Non-pigmented ciliary epithelial cell (primary cell): ENCODE measurements at regions not wholly inside any gene's neighbourhood (a gene's known extent, or its start where the extent isn't known, plus 50 kb on each side); places are given as distances from the start of the nearest gene placed in this dataset.

Experiments used
- DNase-seq: peaks from one replicate; pipeline ENCODE4 v3.0.0-alpha.2; 2010; ENCODE audit warnings: low read depth

DNA sequence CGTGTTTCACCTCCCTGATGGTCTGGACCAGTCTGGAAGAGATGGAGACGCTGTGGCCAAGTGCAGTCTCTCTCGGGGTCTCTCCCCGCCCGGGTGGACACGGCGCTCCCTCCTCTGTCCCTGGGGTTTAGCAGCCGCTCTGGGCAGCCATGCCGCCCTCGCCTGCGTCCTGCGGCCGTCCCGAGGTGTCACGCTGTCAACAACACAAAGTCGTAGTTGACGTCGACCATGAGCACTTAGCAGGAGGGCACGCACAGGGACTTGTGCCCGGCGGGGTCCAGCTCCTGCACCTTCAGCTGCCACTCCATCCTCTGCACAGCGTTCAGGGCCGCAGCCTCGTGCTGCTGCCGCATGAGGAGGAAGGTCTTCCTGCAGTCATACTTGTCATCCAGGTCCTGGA lies 368.9 kb downstream of the CDH9 start:
- no peak for DNase-seq

DNA sequence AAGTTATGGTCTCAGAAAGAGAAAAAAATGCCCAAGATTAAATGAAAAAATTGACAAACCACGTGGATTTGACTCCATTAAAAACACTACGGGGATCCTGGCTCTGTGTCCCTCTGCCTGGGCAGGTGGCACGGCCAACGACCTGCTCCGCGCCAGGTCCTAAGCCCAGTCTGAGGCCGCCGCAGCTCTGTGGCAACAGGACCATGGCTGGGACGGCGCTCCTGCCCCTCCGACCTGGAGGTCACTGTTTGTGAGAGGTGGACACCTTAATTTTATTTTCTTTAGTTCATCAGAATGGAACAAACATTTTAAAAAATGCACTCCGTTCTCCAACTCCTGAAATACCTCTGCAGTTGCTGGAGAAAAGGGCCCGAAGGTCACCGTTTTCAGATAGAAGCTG lies 369.4 kb downstream of the CDH9 start:
- no peak for DNase-seq

DNA sequence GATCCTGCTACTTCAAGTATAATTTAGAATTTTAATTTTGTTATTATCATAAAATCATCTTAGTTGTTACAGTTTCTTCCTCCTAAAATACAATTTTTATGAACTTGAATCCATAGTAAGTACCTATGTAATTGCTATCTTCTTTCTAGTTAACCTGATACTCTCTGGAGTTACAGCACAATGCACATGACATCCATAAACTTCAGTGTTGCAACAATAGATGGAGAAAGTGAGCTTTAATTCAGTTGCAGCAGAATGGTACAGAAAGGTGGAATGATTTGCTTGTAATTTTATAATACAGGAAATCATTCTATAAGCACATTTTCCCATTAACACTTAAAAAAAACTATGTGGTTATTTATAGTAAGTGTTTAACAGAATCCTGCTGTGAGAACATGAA lies 372.0 kb downstream of the CDH9 start:
- no peak for DNase-seq

DNA sequence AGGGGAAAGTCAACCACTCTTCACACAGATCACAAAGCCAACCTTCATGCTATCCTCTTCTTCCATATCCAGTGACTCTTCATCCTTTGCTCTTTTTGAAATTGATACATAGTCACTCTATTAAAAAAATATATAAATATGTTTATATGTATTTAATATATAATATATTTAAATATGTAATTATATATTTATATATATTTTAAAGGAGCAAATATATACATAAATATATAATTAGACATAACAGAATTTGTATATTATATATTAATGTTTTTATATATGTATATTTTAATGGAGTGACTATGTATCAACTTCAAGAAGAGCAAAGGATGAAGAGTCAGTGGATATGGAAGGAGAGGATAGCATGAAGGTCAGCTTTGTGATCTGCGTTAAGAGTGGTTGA lies 374.9 kb downstream of the CDH9 start:
- no peak for DNase-seq

DNA sequence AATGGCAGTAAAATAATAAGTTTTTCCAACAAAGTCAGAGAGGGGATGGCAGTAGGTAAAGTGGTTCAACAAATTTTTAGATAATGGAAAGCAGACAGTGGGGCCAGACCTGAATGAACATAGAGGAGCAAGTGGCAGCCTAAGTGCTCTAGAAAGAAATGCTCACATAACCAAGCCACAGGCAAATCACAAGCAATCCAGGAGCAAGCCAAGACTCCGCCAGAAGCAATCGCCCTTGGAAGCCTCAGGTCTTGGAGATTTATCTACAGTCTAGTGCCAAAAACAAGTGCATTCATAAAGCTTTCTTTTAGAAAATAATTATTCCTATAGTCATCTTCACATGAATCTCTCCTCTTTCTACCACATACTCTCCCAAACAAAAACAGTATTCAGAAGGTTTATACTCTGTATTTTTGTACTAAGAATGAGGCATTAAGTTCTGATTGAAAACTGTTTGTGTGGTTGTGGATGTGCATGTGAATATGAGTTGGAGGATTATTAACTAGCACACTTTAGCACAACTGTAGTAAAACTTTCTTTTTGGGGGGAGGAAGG lies 375.5 kb downstream of the CDH9 start:
- DNase-seq, result no peak

DNA sequence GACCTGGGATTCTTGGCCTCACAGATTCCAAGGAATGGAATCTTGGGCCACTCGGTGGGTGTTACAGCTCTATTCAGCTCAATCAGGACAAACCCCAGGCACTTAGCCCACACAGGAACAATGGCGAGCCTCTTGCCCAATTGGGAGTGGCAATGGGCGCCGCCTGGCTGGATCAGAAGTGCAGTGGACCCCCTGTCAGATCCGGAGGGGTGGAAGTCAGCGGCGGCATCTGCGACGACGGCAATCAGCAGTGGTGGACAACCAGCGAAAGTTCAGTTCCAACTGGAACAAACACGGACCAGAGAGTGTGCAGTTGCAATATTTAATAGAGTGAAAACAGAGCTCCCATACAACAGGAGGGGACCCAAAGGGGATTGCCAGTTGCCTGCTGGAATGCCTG lies 378.3 kb downstream of the CDH9 start:
- DNase-seq, result no peak

DNA sequence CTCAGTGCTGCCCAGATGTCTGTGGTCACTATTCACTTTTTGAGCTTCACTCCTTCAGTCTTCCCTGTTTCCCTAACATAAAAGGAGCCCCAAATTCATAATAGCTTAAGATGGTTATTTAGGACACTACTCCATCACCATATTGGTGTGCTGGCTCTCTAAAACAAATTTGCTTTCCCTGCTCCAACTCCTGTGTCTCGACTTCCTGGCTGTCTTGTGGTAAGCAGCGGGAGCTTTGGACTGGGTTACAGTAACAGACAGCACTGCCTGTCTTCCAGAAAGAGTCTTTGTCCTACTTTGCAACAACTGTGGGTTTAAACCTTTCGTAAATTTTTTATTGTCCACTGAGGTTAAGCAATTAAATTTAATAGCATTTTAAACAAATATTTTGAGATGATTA lies 389.4 kb downstream of the CDH9 start:
- DNase-seq, result no peak

DNA sequence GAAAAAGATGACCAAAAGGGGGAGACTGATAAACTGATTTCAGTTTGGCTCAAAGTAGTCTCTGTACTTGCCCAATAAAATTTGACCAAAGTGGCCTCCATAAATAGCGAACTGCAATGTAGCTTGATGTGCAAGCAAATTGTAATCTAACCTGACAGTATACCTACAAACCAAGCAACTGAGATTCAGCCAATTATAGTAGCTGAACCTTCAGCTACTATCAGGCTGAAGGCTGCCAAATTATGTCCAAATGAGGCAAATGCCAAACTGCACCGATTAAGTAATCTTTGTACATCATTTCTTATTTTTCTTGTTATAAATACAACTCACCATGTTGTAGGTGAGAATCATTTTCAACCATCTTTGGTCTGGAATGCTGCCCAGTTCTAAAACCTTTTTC lies 390.6 kb downstream of the CDH9 start:
- no peak for DNase-seq

DNA sequence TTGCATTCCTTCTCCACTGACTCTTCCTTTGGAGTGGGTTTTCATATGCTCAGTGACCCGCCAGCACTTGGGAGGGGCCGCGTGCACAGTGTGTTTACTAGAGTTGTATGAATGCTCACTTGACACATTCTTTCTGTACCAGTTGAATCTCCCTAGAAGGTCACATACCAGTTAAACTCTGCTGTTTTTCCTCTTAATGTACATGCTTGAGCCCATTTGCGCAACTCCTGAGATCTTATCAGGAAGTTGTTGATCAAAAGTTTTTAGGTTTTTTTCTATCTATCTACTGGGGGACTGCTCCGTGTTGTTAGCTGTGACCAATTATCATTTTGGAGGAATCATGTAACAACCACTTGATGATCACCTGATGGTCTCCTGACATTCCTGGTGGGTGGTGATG lies 392.7 kb downstream of the CDH9 start:
- no peak for DNase-seq

DNA sequence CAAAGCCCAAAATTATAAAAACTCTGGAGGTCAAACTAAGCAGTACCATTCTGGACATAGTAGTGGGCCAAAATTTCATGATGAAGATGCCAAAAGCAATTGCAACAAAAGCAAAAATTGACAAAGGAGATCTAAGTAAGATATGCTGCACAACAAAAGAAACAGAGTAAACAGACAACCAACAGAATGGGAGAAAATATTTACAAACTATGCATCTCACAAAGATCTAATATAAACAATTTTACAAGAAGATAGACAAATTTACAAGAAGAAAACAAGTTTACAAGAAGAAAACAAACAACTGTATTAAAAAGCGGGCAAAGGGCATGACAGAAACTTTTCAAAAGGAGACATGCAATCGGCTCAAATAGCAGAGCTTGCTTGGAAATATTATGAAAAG lies 396.9 kb downstream of the CDH9 start:
- DNase-seq, result no peak

DNA sequence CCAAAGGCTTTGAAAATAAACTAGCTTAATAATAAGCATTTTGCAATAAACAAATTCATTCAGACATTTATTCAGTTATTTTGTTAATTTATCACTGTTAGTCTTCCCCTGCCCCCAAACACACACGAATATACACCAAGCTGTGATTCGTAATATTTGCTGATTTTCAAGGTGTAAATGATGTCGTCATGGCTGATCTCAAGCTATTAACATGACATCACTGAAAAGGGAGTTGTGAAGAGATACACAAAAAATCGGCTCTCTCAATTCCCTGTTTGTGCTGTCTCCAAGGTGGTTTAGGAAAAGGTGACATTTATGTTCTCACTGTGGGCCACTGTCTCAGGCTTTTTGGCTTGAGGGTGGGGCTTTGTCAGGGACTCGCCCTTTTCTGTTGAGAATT lies 413.3 kb downstream of the CDH9 start:
- DNase-seq, result no peak

DNA sequence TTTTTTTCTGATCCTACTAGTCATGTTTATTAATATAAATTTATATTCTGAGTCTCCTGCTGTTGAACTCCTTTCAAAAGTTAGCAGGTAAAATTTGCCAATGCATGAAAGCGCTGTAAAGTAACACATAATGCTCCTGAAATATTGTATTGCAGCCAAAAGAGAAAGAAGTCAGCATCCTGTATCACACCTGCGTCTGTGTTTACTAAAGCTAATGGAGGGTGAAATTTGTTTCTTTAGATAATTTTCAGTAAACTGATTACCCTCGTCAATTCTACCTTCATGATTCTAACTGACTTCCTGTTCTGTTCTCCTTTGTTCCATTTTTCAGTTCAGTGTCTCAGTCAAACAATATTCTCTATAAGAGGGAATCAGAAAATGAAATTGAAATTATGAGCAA lies 415.4 kb downstream of the CDH9 start:
- DNase-seq, result no peak

DNA sequence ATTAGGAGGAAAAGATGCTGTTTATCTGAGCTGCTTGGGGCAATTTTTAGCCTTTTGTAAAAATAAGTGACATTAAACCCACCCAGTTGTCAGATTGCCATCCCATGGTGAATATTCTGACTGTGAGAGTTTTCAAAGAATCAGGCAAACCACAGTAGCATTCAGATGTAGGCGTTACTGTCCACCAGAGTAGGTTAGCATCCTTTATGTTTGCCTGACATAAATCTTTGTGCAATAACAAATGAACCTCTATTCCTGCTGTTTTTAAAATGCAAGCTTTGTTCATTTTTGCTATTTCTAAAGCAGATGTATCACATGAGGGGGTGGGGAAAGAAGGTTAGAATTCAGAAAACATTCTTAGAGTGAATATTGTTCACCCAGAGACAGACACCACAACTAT lies 427.8 kb downstream of the CDH9 start:
- no peak for DNase-seq

DNA sequence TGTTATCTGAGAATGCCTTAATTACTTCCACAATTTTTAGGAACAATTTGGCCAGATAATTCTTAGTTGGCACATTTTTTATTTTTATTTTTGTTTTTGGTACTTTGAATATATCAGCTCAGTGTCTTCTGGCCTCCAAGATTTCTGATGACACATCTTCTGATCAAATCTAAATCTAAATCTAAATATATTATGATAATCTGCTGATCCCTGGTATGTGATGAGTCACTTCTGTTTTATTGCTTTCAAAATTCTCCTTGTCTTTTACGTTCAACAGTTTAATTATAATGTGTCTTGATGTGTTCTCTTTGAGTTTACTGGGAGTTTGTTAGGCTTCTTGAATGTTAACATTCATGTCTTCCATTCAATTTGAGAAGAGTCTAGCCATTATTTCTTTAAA lies 436.8 kb downstream of the CDH9 start:
- DNase-seq, result no peak

DNA sequence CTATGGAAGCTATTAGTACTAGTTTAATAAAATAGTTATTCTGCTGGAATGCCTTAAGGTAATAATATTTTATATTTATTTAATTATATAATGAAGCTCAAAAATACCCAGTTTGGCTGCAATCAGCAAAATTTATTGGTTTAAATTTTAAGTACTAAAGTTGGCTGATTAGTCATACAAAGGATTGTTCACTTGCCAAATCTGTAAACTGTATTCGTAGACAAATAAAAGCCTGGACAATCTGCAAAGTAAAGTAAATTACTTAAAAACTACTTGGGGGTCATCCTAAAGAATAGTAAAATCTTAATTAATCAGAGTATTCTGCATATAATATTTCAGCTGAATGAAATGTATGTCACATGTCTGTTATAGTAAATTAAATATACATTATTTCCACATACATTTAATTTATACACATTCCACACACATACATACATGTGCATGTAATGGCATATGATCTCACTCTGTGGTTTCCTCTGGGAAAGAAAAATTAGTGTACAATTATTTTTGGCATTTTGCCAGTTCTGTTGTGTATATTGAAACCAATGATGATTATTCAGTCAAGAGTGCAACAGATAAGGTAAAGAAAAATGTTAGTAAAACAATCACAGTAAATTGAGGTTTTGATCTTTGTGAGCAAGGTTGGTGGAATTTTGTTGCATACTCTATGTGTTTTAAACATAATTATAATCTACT lies 455.9 kb downstream of the CDH9 start:
- DNase-seq, result peak; percentile 37

DNA sequence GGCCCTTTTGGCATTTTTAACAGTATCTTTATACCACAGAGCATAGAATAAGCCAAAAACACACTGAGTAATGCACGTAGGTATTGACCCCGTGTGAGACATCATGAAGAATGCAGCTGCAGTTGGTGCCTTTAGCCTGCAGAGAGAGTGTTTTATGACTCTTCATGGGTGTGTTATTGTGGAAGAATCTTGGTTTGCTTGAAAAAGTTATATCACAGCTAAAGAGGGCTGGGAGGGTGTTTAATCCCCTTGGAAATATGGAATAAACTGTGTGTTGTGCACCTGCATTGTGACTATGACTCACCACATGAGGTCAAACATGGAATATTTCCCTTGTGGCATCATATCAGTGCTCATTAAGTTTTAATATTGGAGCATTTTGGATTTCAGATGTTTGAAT lies 458.7 kb downstream of the CDH9 start:
- DNase-seq, result peak; percentile 6

DNA sequence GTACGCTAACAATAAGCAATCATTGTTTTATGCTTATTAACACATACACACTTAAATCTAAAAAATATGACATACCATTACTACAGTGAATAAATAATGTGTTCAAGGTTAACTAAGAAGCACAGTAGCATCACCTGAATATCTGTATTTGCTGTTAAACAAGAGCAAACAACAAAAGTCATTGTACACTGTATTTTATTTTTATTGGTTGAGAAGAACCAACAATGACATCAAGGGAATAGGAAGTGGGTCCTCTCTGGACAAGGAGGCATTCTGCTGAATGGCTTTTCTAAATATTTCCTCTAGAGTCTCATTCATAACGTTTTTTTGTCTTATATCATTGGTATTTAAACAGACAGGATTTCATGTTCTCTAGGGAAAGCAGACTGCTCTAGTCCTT lies 460.4 kb downstream of the CDH9 start:
- no peak for DNase-seq

DNA sequence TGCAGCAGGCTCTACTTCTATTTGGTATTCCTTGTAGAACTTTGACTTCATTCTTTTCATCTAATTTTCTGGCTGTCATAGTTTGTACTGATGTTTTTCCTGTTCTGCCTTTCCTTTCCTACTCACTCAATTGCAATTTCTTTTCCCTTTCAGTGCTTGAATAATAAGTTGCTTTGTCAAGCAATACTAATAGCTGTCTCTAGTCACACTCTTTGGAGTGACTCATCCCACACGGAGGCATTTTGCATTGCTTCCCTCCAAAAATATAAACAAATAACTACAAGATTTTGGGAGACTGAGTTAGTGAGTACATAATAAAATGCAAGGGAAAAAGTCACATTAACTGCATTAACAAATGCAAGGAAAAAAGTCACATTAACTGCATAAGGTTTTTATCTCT lies 465.9 kb downstream of the CDH9 start:
- DNase-seq, result no peak

DNA sequence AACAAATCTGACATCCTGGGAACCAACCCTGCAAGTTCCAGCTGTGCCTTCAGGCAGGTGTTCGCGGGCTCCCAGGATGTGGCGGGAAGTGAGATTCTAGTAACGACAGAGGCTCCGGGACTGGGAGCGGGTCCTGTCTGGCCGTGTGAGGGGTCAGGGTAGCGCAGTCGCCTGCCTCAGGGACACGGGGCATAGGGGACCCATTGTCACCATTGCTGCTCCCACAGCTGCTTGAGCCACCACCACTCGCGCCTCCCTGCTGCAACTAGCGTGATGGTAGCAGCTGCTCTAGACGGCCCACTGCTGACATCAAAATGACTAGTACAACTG lies 468.5 kb downstream of the CDH9 start:
- DNase-seq, result no peak

DNA sequence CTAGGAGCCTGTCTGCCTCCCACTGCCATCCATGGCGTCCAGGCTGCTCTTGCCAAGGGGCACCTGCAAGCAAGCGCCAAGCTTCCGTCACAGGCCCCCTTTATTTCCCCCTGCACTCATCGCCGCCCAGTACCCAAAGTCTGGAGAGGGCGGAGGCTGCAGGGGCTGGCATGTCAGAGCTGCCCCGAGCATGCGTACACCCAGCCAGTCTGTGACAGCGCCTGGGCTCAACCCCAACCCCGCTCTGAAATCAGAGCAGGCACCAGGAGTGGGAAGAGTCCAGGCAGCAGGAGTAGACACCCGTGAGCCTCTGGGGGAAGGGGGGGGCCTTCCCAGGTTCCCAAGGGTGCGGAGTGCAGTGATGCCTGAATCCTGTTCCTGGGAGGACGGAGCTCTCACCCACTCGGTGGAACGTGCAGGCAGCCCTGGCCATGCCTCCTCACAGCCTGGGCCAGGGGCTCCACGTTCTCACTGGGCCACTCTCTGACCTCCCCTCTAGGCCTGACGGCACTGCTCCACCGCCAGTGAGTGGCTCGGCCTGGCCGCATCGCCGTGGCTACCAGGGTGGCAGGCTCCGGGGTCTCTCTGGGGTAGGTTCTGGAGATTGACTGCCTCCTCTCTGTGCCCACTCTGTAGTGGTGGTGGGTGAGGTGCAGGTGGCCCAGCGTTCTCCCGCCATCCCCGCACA lies 469.0 kb downstream of the CDH9 start:
- no peak for DNase-seq

DNA sequence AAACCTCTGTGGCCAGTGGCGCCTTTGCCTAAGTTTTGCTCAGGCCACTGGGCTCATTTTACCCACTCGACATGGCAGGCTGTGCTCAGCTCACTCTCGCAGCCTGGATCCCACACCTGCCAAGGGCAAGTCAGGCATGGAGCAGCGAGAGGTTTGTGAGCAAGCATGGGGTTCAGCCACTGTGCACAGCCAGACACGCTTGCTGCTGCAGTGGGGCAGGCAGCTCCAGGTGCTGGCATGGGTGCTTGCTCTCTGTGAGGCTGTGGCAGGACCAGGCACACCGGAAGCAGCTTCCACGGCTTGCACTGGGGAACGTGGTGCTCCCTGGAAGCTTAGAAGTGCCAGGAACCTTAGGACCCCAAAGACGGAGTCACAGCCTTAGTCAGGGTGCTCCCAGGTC lies 470.1 kb downstream of the CDH9 start:
- no peak for DNase-seq

DNA sequence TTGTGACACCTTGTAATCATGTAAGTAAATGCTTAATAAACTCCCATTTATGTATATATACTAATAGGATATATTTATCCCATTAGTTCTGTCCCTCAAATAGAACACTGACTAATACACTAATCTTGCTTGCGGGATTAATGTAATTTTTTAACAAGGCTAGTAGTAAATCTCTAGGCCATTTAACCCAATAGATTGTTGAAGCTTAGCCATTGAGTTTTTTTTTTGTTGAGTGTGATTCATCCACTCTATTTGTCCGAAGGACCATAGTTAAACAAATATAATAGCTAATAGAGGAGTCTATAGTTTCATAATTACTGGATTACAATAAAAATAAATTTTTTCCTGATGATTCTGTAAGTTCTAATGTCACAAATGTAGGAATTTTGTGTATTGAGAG lies 474.4 kb downstream of the CDH9 start:
- DNase-seq, result no peak

DNA sequence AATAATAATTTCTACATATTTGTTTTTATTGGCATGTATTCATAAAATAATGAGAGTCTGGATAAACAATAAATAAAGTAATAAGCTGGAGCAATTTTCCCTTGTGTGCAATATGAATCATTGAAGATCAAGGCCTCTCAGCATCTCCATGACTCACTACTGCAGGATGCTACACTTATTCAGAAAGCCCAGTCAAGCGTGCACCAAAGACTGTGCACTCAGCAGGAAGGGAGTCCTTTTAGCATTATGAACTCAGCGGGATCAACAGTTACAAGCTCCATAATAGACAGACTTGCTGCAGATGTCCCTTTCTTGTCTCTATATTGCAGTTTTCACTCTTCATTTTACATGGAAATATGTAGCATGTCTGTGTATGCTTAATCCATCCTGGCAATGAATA lies 485.3 kb downstream of the CDH9 start:
- peak; percentile 82 for DNase-seq

DNA sequence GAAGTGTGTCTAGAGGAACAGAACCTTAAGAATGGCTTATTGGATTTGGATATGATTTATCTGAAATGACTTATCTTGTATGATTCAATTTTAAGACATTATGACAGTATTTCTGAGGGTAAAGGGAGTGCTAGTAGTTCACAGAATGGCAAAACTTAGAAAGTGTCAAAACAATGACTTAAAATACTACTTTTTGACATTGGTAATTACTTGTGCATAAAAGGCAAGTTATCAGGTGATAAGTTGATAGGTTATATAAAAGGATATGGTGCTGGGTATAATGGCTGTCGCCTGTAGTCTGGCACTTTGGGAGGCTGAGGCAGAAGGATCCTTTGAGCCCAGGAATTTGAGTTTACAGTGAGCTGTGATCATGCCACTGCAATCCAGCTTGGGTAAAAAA lies 494.4 kb downstream of the CDH9 start:
- no peak for DNase-seq
